GM23338 (cell line): ENCODE measurements at regions not wholly inside any gene's neighbourhood (a gene's known extent, or its start where the extent isn't known, plus 50 kb on each side); places are given as distances from the start of the nearest gene placed in this dataset.

Experiments
- ATAC-seq: fragments of 200-7000 bp; cut with Tn5 transposase; 3 replicates; pipeline ENCODE4 v1.9.1; 2020
- DNase-seq: peaks from one replicate; pipeline ENCODE4 v3.0.0-alpha.2; 2015; ENCODE audit warnings: low spot score
- H2AFZ ChIP-seq: fragments of 200-600 bp; sonication (generic); 2 replicates; pipeline ENCODE4 v1.8.0; 2016; ENCODE audit warnings: antibody characterized with exemption, mild to moderate bottlenecking, moderate library complexity
- H3F3A ChIP-seq: fragments of 200-600 bp; sonication (generic); replicated peaks from 2 replicates; pipeline ENCODE4 v1.8.0; 2017; ENCODE audit warnings: antibody characterized with exemption, mixed run types, low read depth
- H3K27ac ChIP-seq: fragments of 200-600 bp; sonication (generic); 2 replicates; pipeline ENCODE4 v1.6.1; 2016; ENCODE audit warnings: low read depth
- H3K27me3 ChIP-seq: fragments of 200-600 bp; sonication (generic); 2 replicates; pipeline ENCODE4 v1.8.0; 2016; ENCODE audit warnings: mild to moderate bottlenecking, mixed run types, moderate library complexity; ENCODE audit not compliant: insufficient read depth
- H3K36me3 ChIP-seq: fragments of 200-600 bp; sonication (generic); 2 replicates; pipeline ENCODE4 v1.8.0; 2016; ENCODE audit warnings: mild to moderate bottlenecking; ENCODE audit not compliant: insufficient read depth
- H3K4me1 ChIP-seq: fragments of 200-600 bp; sonication (generic); 2 replicates; pipeline ENCODE4 v1.8.0; 2016; ENCODE audit warnings: mild to moderate bottlenecking, moderate library complexity; ENCODE audit not compliant: insufficient read depth
- H3K4me2 ChIP-seq: fragments of 200-600 bp; sonication (generic); 2 replicates; pipeline ENCODE4 v1.7.1; 2017; ENCODE audit warnings: mixed run types
- H3K4me3 ChIP-seq: fragments of 200-600 bp; sonication (generic); 2 replicates; pipeline ENCODE4 v1.6.1; 2016; ENCODE audit warnings: mixed run types
- H3K79me2 ChIP-seq: fragments of 200-600 bp; sonication (generic); replicated peaks from 2 replicates; pipeline ENCODE4 v1.8.0; 2017; ENCODE audit warnings: mild to moderate bottlenecking; ENCODE audit not compliant: insufficient read depth
- H3K9me2 ChIP-seq: fragments of 200-600 bp; sonication (generic); 2 replicates; pipeline ENCODE4 v1.8.0; 2017; ENCODE audit not compliant: insufficient read depth
- H4K20me1 ChIP-seq: fragments of 200-600 bp; sonication (generic); replicated peaks from 2 replicates; pipeline ENCODE4 v1.8.0; 2017; ENCODE audit warnings: mild to moderate bottlenecking; ENCODE audit not compliant: insufficient read depth
- H3K27ac Mint-ChIP-seq: 2 replicates; pipeline ENCODE4 v1.8.0; 2020; ENCODE audit warnings: inconsistent platforms, mild to moderate bottlenecking, moderate library complexity, mixed read lengths
- H3K27me3 Mint-ChIP-seq: 3 replicates; pipeline ENCODE4 v1.8.0; 2022; ENCODE audit warnings: low read depth, mild to moderate bottlenecking, moderate library complexity, mixed read lengths, inconsistent platforms; ENCODE audit not compliant: insufficient read depth, poor library complexity
- H3K36me3 Mint-ChIP-seq: 3 replicates; pipeline ENCODE4 v1.8.0; 2021; ENCODE audit warnings: low read depth, mild to moderate bottlenecking, inconsistent platforms, moderate library complexity, mixed read lengths
- H3K4me1 Mint-ChIP-seq: 3 replicates; pipeline ENCODE4 v1.8.0; 2020; ENCODE audit warnings: mild to moderate bottlenecking, inconsistent platforms, mixed read lengths
- H3K4me3 Mint-ChIP-seq: 3 replicates; pipeline ENCODE4 v1.8.0; 2021; ENCODE audit warnings: moderate library complexity, mild to moderate bottlenecking, inconsistent platforms, mixed read lengths
- H3K9me3 Mint-ChIP-seq: 3 replicates; pipeline ENCODE4 v1.8.0; 2020; ENCODE audit warnings: moderate library complexity, mild to moderate bottlenecking, inconsistent platforms, mixed read lengths
- CREB1 ChIP-seq: fragments of 250-450 bp; sonication (Bioruptor Pico); IDR thresholded peaks from 2 replicates; pipeline ENCODE4 v1.5.0; 2020; ENCODE audit warnings: low read depth, mild to moderate bottlenecking, moderate library complexity
- CTCF ChIP-seq, 2 experiments: fragments of 200-600 bp in 1 of 2; sonication (generic) in 1 of 2; conservative IDR thresholded peaks; 2 replicates each; pipeline versions ENCODE4 v1.5.1 to v1.6.1; 2016 to 2017; ENCODE audit warnings: antibody characterized with exemption in 2 of 2, low read depth in 2 of 2, mild to moderate bottlenecking in 2 of 2, moderate library complexity in 1 of 2
- EZH2 ChIP-seq: fragments of 200-600 bp; sonication (generic); IDR thresholded peaks from one replicate; pipeline ENCODE4 v1.8.0; 2017; ENCODE audit warnings: antibody characterized with exemption, mild to moderate bottlenecking, low read depth; ENCODE audit not compliant: unreplicated experiment
- EZH2phosphoT487 ChIP-seq: fragments of 200-600 bp; sonication (generic); IDR thresholded peaks from one replicate; pipeline ENCODE4 v1.8.1; 2018; ENCODE audit warnings: antibody characterized with exemption; ENCODE audit not compliant: unreplicated experiment
- JUNB ChIP-seq: IDR thresholded peaks from one replicate; pipeline ENCODE4 v1.6.1; 2016; ENCODE audit warnings: antibody characterized with exemption; ENCODE audit not compliant: unreplicated experiment
- NANOG ChIP-seq: IDR thresholded peaks from 2 replicates; pipeline ENCODE4 v1.6.1; 2016; ENCODE audit warnings: antibody characterized with exemption, borderline replicate concordance
- POLR2AphosphoS5 ChIP-seq: IDR thresholded peaks from 2 replicates; pipeline ENCODE4 v1.6.1; 2016; ENCODE audit warnings: antibody characterized with exemption, low read depth
- REST ChIP-seq: IDR thresholded peaks from one replicate; pipeline ENCODE4 v1.6.1; 2018; ENCODE audit warnings: antibody characterized with exemption; ENCODE audit not compliant: unreplicated experiment
- STAT1 ChIP-seq: IDR thresholded peaks from one replicate; pipeline ENCODE4 v1.6.1; 2016; ENCODE audit warnings: antibody characterized with exemption; ENCODE audit not compliant: unreplicated experiment
- ZNF114 ChIP-seq: fragments of 250-450 bp; sonication (Bioruptor Pico); IDR thresholded peaks from 2 replicates; pipeline ENCODE4 v1.5.0; 2020; ENCODE audit warnings: mild to moderate bottlenecking, moderate library complexity
- ZNF331 ChIP-seq: fragments of 250-450 bp; sonication (Bioruptor Pico); IDR thresholded peaks from 2 replicates; pipeline ENCODE4 v1.5.0; 2020; ENCODE audit warnings: low read depth, mild to moderate bottlenecking, moderate library complexity
- TF ChIP-seq, protein P1 (sequence below): fragments of 250-450 bp; sonication (Bioruptor Pico); IDR thresholded peaks from 2 replicates; pipeline ENCODE4 v1.5.0; 2020; ENCODE audit warnings: mild to moderate bottlenecking, moderate library complexity
- TF ChIP-seq, protein P2 (sequence below): IDR thresholded peaks from 2 replicates; pipeline ENCODE4 v1.6.1; 2016; ENCODE audit warnings: antibody characterized with exemption

DNA sequence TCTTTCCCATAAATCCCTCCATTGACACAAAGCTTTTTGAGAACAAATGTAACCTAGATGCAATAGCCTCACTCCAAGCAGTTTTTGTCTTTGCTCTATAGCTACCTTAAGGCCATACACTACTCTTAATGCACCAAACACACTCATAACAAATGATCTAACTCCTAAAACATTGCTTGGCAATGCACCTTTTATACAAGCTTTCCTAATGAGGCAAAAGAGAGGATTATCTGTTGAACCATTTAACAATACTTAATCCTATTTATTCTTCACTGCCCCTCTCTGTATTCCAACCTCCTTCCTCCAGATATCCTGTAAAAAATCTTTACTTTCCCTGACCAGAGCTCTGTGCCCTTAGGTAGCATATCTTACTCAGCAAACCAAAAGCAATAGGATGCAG lies 558.1 kb upstream of the MDFIC2 start:
- TF ChIP-seq REST = no peak
- no peak for TF ChIP-seq POLR2AphosphoS5
- no peak for TF ChIP-seq CREB1
- TF ChIP-seq, protein P1, sequence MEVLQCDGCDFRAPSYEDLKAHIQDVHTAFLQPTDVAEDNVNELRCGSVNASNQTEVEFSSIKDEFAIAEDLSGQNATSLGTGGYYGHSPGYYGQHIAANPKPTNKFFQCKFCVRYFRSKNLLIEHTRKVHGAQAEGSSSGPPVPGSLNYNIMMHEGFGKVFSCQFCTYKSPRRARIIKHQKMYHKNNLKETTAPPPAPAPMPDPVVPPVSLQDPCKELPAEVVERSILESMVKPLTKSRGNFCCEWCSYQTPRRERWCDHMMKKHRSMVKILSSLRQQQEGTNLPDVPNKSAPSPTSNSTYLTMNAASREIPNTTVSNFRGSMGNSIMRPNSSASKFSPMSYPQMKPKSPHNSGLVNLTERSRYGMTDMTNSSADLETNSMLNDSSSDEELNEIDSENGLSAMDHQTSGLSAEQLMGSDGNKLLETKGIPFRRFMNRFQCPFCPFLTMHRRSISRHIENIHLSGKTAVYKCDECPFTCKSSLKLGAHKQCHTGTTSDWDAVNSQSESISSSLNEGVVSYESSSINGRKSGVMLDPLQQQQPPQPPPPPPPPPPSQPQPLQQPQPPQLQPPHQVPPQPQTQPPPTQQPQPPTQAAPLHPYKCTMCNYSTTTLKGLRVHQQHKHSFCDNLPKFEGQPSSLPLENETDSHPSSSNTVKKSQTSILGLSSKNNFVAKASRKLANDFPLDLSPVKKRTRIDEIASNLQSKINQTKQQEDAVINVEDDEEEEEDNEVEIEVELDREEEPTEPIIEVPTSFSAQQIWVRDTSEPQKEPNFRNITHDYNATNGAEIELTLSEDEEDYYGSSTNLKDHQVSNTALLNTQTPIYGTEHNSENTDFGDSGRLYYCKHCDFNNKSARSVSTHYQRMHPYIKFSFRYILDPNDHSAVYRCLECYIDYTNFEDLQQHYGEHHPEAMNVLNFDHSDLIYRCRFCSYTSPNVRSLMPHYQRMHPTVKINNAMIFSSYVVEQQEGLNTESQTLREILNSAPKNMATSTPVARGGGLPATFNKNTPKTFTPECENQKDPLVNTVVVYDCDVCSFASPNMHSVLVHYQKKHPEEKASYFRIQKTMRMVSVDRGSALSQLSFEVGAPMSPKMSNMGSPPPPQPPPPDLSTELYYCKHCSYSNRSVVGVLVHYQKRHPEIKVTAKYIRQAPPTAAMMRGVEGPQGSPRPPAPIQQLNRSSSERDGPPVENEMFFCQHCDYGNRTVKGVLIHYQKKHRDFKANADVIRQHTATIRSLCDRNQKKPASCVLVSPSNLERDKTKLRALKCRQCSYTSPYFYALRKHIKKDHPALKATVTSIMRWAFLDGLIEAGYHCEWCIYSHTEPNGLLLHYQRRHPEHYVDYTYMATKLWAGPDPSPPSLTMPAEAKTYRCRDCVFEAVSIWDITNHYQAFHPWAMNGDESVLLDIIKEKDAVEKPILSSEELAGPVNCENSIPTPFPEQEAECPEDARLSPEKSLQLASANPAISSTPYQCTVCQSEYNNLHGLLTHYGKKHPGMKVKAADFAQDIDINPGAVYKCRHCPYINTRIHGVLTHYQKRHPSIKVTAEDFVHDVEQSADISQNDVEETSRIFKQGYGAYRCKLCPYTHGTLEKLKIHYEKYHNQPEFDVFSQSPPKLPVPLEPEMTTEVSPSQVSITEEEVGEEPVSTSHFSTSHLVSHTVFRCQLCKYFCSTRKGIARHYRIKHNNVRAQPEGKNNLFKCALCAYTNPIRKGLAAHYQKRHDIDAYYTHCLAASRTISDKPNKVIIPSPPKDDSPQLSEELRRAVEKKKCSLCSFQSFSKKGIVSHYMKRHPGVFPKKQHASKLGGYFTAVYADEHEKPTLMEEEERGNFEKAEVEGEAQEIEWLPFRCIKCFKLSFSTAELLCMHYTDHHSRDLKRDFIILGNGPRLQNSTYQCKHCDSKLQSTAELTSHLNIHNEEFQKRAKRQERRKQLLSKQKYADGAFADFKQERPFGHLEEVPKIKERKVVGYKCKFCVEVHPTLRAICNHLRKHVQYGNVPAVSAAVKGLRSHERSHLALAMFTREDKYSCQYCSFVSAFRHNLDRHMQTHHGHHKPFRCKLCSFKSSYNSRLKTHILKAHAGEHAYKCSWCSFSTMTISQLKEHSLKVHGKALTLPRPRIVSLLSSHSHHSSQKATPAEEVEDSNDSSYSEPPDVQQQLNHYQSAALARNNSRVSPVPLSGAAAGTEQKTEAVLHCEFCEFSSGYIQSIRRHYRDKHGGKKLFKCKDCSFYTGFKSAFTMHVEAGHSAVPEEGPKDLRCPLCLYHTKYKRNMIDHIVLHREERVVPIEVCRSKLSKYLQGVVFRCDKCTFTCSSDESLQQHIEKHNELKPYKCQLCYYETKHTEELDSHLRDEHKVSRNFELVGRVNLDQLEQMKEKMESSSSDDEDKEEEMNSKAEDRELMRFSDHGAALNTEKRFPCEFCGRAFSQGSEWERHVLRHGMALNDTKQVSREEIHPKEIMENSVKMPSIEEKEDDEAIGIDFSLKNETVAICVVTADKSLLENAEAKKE (CRISPR knock-in tag) = no peak
- no peak for TF ChIP-seq CTCF (conservative IDR thresholded peaks at IDR 0.05; ENCODE audit: low read depth in 2 of 2)
- TF ChIP-seq, protein P2, sequence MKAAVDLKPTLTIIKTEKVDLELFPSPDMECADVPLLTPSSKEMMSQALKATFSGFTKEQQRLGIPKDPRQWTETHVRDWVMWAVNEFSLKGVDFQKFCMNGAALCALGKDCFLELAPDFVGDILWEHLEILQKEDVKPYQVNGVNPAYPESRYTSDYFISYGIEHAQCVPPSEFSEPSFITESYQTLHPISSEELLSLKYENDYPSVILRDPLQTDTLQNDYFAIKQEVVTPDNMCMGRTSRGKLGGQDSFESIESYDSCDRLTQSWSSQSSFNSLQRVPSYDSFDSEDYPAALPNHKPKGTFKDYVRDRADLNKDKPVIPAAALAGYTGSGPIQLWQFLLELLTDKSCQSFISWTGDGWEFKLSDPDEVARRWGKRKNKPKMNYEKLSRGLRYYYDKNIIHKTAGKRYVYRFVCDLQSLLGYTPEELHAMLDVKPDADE = no peak
- TF ChIP-seq ZNF331 (CRISPR knock-in tag) = no peak
- no peak for TF ChIP-seq STAT1
- no peak for TF ChIP-seq EZH2phosphoT487
- no peak for TF ChIP-seq JUNB
- no peak for TF ChIP-seq NANOG
- no peak for TF ChIP-seq ZNF114 (CRISPR knock-in tag)
- no peak for TF ChIP-seq EZH2
- Histone ChIP-seq H2AFZ (no peak overlapping the region), H3K4me2 (no peak overlapping the region), H3K4me1 (no peaks in the 10 kb centered on the region), H3K27me3 (no peaks in the 10 kb centered on the region), H3K36me3 (peaks cover 10% of the 10 kb centered on the region; the same call in 1 of the 2 replicates), H3K79me2 (no peaks in the 10 kb centered on the region), H3K9me2 (peaks cover 22% of the 10 kb centered on the region; the same call in 1 of the 2 replicates), H3K27ac (no peak overlapping the region), H4K20me1 (no peaks in the 10 kb centered on the region), H3K4me3 (no peak overlapping the region), H3F3A (no peaks in the 10 kb centered on the region)
- ATAC-seq (no peak), DNase-seq (no peak)
- Mint-ChIP-seq H3K27ac (no peak overlapping the region), H3K9me3 (peaks cover 27% of the 10 kb centered on the region), H3K27me3 (peaks cover 2% of the 10 kb centered on the region), H3K36me3 (peaks cover 19% of the 10 kb centered on the region), H3K4me1 (peaks cover 2% of the 10 kb centered on the region; the same call in 1 of the 3 replicates), H3K4me3 (no peak overlapping the region)
